Sigmoid colon (tissue), 3 donors: ENCODE measurements at regions not wholly inside any gene's neighbourhood (a gene's known extent, or its start where the extent isn't known, plus 50 kb on each side); places are given as distances from the start of the nearest gene placed in this dataset.

Source experiments
- POLR2A ChIP-seq, 2 donors: fragments of 450-650 bp; IDR thresholded peaks; one replicate each; pipeline ENCODE4 v1.6.1; 2016; ENCODE audit warnings: antibody characterized with exemption in 2 of 2, mild to moderate bottlenecking in 2 of 2, moderate library complexity in 2 of 2
- TF ChIP-seq, protein P1 (sequence below), 4 experiments: fragments of 450-650 bp in 3 of 4; fragments of 200-600 bp in 1 of 4; IDR thresholded peaks; one replicate each; pipeline ENCODE4 v1.5.1; 2016 to 2019; ENCODE audit warnings: antibody characterized with exemption in 4 of 4, mild to moderate bottlenecking in 3 of 4, moderate library complexity in 2 of 4

DNA sequence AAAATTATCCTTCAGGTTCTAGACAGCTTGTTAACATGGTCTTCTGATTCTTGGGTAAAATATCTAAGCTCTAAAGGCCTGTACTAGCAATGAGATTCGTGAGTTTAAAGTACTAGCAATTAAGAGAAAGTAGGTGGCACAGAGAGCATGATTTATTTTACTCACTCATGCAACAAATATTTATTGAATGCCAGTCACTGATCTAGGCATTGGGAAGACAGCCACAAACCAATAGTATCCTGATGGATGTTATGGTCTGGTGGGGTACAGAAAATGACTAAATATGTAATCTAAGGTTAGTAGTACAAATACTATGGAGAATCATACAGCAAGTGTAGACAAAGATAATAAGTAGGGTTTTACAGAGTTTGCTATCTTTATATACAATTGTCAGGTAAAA lies 751.3 kb downstream of the ZNF385D start:
- TF ChIP-seq, protein P1, sequence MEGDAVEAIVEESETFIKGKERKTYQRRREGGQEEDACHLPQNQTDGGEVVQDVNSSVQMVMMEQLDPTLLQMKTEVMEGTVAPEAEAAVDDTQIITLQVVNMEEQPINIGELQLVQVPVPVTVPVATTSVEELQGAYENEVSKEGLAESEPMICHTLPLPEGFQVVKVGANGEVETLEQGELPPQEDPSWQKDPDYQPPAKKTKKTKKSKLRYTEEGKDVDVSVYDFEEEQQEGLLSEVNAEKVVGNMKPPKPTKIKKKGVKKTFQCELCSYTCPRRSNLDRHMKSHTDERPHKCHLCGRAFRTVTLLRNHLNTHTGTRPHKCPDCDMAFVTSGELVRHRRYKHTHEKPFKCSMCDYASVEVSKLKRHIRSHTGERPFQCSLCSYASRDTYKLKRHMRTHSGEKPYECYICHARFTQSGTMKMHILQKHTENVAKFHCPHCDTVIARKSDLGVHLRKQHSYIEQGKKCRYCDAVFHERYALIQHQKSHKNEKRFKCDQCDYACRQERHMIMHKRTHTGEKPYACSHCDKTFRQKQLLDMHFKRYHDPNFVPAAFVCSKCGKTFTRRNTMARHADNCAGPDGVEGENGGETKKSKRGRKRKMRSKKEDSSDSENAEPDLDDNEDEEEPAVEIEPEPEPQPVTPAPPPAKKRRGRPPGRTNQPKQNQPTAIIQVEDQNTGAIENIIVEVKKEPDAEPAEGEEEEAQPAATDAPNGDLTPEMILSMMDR (IDR thresholded peaks at IDR 0.05), result no peak
- TF ChIP-seq POLR2A (IDR thresholded peaks at IDR 0.05), result no peak
